Left renal pelvis (tissue), 4 donors: ENCODE measurements at regions not wholly inside any gene's neighbourhood (a gene's known extent, or its start where the extent isn't known, plus 50 kb on each side); places are given as distances from the start of the nearest gene placed in this dataset.
"Not testable (repeated sequence)": the region's sequence is repeated elsewhere in the genome, so short reads cannot be mapped to it uniquely, and the experiment has no call there.

Source experiments
- DNase-seq, 4 donors: peaks; one replicate each; pipeline ENCODE4 v3.0.0-alpha.2; 2013; ENCODE audit warnings: low read depth in 4 of 4, low spot score in 3 of 4

DNA sequence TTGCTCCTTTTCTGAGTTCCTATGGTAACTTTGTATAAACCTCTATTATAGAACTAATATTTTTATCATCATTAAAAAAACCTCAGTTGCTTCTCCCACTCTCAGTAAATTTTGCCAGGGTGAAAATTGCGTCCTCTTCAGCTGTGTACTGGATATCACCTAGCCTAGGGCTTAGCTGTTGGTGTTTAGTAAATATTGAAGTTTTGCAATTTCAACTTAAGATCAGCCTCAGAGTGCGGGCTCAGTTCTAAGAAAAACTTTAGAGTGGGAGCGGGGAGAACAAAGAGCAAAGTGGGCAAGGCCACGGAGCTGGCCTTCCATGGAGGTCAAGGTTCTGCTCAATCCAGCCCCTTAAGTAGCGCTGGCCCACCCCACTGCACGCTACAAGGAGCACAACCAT lies 488.3 kb upstream of the SPRED2 start:
- DNase-seq, result no peak

DNA sequence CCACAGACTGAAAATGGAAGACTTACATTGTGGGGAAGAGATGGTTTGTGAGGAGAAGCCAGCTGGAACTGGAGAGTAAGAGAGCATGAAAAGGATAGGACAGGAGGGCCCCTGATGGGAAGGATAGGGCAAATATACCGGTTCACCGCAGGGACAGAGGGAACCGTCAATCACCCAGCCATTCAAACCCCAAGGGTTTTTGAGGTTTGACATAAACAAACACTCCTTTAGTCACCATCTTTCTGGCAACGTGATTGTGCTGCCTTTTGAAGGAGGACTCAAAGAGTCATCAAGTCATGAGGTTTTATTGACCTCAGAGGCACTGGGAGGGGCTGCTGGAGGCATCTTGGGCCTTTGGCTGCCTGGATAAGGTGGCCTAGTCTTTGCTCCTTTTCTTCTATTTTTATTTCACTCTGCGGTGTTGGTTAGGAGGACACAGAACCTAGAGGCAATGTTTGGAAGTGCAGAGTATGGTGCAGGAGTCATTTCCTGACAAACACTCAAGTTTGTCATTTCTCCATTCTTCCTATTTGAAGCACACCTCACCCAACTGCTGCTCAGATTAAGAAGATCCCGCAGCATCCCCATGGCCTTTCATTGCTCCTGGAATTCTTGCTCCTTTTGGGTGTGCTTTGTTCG lies 487.3 kb upstream of the SPRED2 start:
- no peak for DNase-seq

DNA sequence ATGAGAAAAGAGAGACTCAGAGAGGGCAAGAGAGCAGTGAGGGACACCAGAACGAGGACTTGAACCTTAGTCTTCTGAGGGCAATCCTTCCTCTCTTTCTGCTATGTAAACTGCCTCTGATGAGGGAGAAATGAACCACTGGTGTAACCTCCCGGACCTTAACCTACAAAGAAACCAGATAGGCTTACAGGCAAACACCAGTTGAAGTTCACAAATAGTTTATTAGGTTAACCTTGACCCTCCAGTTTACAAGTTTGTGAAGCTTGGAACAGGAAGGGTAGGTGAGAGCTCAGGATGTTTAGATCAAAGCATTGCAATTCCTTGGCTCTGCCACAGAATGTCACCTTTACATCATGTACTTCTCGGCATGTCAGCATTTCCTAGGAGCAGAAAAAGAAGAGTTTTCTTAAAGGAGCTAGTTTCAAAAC lies 486.4 kb upstream of the SPRED2 start:
- no peak for DNase-seq

GRCh38 chr2:65917986-65918385 lies 485.6 kb upstream of the SPRED2 start:
- no peak for DNase-seq

DNA sequence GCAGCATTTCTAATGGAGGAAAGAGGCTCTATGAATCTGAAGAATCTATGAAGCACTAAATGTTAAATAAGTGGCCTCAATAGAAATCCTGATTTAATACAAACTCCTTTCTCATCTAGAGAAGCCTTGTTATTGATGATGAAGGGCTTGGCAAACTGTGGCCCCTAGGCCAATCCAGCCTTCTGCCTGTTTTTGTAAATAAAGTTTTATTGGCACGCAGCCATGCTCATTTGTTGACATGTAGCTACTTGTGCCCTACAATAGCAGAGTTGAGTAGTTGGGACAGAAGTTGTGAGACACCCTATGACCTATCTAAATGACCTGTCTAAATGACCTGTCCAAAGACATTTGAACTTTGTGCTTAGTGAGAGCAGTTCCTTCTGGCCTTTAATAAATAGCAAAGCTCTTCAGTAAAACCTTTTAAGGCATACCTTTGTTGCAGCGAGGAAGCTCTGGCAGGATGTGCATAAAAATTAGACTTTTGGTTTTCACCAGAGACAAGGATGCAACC lies 484.4 kb upstream of the SPRED2 start:
- no peak for DNase-seq

- no peak for DNase-seq
Measured at GRCh38 chr2:65916177-65916576, 483.8 kb upstream of the SPRED2 start.

- DNase-seq, result no peak
Measured at GRCh38 chr2:65915273-65915672, 482.9 kb upstream of the SPRED2 start.

- no peak for DNase-seq
Measured at GRCh38 chr2:65914244-65914786, 481.9 kb upstream of the SPRED2 start.

DNA sequence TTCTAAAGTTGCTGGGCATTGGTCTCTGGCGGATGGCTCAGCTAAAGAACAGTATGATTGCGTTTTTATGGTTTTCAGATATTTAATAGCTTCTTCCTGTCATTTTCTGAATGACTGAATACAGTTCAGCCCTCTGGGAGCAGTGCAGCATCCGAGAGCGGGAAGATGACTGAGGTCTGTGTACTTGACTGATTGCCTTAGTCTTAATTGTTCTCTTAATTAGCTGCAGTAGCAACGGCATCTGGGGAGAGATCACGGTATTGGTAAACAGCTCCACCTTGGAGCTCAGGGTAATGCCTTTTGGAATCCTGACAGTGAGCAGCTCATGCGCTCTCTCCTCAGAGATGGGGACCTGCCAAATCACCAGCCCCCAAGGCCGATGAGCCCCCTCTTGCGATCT lies 481.4 kb upstream of the SPRED2 start:
- DNase-seq, result no peak

- DNase-seq, result no peak
Measured at GRCh38 chr2:65901756-65902155, 469.4 kb upstream of the SPRED2 start.

GRCh38 chr2:65896446-65896845 lies 464.0 kb upstream of the SPRED2 start:
- DNase-seq, result no peak

GRCh38 chr2:65890131-65890530 lies 457.7 kb upstream of the SPRED2 start:
- not testable (repeated sequence) for DNase-seq

DNA sequence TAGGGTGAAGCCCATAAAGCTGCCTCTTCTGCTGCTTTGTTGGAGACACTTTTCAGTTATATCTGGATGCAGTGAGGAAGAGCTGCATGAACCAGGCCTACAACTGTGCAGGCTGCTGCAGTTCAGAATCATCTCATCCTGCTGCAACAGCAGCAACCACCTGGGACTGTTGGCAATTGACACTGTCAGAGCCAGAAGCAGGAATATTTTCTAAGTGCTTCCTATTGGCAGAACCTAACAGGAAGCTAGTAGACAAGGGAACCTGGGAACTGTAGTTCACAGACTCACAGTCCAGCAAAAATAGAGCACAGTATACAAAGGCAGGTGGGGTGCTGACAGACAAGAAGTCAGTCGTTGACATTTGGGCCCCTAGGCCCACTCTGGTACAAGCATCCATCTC lies 452.9 kb upstream of the SPRED2 start:
- DNase-seq, result no peak

- DNase-seq, result no peak
Measured at GRCh38 chr2:65881592-65881991, 449.2 kb upstream of the SPRED2 start.

DNA sequence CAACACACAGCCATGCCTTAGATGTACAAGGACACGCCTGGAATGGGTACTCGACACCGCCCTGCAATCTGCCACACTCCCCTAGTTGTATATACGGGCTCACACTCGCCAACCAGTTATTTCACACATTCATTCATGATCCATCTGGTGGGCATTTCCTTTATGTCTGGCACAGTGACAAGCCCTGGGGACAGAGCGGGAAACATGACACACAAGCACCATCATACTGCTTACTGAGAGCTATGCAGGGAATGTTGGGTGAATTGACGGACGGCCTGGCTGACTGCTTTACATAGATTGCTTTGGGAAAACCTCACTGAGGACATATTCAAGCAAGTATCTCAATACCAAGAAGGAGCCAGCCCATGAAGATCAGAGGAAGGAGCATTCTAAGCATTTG lies 448.0 kb upstream of the SPRED2 start:
- no peak for DNase-seq

DNA sequence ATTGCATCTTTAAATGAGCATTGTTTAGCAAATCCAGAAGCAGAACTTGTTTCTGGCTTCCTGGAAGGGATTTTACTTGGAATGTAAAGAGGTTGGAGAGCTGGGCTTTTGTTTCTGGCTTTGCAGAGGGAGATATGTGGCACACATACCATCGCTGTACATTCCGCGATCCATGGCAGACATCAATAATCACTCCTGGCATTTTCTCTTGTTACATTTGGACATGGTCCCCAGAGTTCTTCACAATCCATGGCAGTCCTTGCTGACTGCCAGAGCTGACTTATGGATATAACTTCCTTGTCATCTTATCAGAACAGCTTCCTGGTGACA lies 445.6 kb upstream of the SPRED2 start:
- DNase-seq, result no peak

DNA sequence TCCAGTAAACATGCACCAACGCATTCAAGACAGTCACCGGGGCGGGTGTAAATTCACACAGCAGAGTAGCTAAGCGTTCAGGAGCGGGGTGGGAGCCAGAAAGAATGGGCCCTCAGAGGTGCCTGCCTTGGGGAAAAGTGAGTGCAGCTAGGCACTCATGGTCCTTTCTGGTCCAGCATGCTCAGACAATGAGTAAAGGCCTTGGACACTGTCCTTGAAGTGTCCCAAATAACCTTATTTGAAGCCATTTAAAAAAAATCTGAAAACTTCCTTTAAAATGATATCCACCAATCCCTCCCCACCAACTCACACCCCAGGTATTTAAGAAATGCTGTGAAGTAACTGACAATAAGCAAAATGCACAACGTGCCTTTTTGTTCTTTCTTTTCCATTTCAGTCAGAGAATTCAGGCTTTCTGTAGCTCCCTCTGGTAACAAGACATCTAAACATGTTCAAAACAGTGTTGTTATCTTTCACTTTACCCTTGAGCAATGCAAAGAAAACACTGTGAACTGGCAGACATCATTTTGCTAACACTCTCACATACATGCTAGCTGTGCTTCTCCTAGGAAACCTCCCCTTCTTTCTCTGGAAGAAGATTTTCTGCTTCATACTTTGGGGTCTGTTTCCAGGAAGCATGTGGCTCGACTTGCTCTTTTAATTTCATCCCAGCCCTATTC lies 445.1 kb upstream of the SPRED2 start:
- DNase-seq, result no peak

DNA sequence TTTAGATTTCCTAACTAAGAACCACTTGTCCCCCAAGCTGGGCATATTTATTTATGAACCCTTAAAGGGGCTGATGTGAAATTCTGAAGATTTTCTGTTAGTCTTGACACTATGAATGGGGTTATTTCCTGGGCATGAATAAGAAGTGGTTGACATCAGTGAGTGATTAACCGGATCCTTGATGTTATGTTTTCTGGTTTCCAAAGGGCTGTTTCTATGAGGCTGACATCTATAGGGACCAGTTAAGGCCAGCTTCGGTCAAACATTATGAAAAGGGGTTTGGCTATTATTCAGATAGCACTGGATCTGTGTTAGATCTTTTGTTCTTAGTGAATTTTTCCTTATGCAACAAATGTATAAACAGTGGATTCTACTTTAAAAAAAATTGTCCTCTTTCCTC lies 443.7 kb upstream of the SPRED2 start:
- DNase-seq, result no peak

DNA sequence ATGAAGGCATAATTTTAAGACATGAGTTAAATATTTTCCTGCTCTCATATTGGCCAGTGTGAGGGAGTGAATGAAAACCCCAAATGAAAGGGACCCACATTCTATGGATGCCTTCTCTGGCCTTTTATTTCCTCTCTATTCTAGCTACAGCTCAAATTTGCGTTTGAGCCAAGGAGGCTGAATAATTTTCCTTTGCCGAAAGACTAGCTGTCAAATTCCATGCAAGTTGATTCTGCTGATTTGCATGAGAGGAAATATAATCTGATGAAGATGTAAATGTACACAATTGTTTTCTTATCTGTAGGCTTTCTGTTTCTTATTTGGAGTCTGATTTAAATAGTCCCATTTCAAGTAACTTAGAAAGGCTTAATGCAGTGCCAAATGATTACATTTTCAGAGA lies 438.4 kb upstream of the SPRED2 start:
- no peak for DNase-seq

DNA sequence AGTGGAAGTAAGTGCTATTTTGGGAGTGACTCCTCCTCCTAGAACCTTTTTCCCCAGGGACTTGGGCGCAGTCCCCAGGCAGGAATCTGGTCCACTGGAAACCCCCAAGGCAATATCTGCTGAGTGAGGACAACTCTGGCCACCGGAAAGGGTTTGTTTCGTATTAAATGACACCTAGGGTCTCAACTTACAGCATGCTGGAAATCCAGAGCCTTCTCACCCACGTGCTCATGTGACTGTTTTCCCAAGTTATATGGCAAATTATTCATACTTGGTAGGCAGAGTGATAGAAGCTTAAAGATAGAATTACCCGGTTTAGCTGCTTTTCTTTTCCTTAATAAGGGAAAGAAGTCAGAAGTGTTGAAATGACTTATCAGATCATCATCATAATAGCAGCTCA lies 436.9 kb upstream of the SPRED2 start:
- DNase-seq, result no peak

GRCh38 chr2:65868177-65868576 lies 435.8 kb upstream of the SPRED2 start:
- no peak for DNase-seq

- DNase-seq, result no peak
Measured at GRCh38 chr2:65867446-65867845, 435.0 kb upstream of the SPRED2 start.
